Activated CD4-positive, alpha-beta T cell treated with anti-CD3 and anti-CD28 coated beads, Interleukin-2, Interleukin-6, amounts not matched to agents 100 ng/mL and 50 ng/mL, durations not matched to agents 16 hours and 8 hours (primary cell): ENCODE measurements at regions not wholly inside any gene's neighbourhood (a gene's known extent, or its start where the extent isn't known, plus 50 kb on each side); places are given as distances from the start of the nearest gene placed in this dataset.

Experiments used
- DNase-seq: peaks from one replicate; pipeline ENCODE4 v3.0.0-alpha.2; 2020

DNA sequence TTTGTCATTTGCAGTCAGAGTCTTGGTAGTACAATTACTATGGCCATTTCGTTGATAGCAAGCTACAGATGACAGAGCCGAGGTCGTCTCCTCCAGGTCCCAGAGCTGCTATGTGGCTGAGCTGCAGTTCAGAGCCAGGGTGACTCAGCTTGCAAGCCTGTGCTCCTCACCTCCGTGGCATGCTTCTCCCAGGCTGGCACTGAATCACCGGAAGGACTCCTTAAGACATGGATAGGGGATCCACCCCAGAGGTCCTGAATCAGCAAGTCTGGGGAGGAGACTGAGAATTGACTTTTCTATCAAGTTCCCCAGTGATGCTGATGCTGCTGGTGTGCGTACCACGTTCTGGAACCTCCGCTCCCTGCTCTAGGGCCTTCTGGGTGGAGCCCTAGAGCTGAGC lies 291.2 kb downstream of the CDH26 start:
- no peak for DNase-seq

DNA sequence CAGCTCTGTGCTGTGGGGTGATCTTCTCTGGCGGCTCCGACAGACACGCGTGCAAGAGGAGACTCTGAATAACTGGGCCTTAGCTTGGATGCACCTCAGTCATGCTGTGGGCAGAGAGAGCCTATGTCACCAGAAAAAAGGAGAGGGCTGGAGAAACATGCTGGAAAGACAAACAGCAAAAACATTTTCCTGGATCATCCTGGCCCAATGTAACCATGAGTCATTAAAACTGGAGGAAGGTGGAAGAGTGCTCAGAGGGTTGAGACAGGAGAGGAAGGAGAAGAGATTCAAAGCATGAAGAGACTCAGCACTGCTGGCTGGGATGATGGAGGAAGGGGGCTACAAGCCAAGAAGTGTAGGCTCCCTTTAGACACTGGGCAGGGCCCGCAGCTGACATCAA lies 292.0 kb downstream of the CDH26 start:
- DNase-seq, result no peak

- DNase-seq, result no peak
Measured at GRCh38 chr20:60252866-60253265, 294.6 kb downstream of the CDH26 start.

DNA sequence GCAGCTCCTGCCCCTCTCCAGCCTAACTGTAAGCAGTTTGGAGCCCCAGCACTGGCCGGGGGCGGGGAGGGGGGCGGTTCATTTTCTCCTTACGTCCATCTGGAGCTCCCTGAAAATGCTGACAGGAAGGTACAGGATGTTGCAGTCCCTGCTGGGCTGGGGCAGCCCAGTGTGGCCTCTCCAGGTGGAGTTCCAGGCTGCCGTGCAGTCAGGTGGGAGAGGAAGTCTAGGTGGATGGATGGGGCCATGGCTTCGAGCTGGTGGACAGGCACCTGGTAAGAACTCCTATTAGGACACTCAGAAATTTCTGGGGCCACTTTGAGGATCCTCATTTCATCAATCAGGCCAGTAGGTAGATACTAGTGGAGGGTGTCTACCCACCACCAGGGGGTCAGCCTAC lies 295.2 kb downstream of the CDH26 start:
- no peak for DNase-seq

DNA sequence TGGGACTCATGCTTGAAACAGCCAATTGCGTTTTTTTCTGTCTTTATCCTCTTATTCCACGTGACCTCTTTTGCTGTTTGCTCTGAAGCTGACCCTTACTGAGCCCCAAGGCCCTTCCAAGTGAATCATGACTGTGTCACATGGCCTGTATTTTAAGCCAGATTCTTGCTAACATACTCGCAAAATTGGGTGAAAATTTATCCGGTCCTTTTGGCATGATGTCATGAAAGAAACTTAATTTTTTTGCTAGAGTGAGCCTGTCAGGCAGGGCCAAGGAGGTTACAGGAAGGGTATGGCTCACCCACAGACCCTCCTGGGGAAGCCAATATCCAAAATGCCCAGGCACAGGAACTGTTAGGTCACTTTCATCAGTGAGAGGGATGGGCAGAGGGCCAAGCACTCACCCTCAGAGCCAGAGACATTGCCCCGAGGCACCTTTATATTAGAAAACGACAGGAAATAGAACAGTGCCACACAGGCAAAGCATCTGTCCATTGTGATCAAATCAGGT lies 296.7 kb downstream of the CDH26 start:
- no peak for DNase-seq

DNA sequence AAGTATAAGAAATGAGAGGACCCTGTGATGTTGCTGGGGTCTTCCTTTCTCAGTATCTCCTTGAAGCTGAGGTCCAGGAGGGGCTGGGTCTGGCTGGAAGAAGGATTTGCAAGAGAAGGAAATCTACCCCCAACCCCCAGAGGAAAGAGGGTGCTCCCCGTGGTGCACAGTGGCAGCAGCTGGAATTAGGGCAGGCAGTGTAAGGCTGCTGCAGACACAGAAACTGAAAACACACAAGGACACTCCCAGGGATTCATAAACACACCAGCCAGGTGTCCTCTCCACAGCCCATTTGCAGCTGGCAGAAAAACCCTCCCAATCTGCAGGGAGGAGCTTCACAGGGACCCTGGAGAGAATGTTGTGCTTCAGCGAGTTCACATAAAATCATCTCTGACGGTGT lies 297.2 kb downstream of the CDH26 start:
- DNase-seq, result no peak

GRCh38 chr20:60255866-60256265 lies 297.6 kb downstream of the CDH26 start:
- DNase-seq, result no peak

GRCh38 chr20:60256811-60257210 lies 298.6 kb downstream of the CDH26 start:
- DNase-seq, result no peak

DNA sequence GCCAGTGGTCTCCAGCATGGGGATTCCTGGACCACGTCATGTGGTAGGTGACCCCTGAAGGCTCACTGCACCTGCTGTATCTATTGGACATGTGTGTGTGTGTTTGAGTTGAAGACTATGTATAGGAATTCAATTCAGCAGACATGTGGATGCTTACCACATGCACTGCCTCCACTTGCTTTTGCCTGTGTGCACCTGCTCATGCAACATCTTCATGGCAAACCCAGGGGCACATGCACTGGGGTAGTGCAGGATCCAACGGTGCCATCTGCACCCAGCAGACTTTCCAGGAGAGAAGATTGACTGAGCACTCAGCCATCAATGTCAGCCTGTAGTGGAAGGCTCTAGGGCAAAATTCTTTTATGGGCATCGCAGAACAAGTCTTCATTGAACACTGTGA lies 299.4 kb downstream of the CDH26 start:
- DNase-seq, result no peak

DNA sequence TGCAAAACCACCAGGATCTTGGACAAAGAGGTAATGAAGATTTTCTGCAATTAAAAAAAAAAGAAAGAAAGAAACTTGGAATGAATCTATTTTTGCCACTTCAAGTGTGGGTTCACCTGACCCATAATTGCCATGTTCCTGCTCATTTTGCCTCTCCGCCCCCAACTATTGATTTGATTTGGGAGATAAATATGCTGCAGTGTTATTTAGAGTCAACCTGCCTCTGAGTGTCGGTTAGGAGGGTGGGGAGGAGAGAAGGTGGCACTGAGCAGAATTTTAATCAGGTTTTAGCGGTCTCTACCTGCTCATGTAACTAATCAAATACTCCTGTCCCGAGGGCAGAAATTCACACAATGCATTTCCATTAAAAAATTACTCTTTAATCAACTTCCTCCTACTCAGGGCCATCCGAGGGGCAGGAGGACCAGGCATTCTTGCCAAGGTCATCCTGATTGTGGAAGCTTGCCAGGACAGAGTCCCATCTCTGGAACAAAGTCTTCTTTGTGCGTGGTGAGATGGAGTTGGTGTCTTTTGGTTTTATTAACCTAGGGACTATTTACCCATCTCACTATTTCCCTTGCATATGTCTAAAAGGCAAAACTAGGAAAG lies 300.1 kb downstream of the CDH26 start:
- DNase-seq, result no peak

DNA sequence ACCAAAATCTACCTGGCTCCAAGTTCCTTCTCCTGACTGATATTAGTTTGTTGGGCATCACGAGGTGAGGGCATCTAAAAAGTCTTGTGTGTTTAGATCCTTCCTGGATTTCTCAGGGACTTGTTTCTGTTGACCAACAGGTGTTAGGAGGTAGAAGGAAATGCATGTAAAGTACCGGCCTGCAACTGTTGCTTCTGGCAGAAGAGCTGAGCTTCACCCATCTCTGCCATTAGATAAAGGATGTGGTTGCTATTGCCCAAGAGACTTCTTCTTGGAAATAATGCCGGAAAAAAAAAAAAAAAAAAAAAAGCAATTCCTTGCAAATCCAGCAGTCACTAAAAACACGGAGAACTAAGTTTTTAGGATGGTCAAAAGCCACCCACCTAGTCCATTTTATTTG lies 303.1 kb downstream of the CDH26 start:
- no peak for DNase-seq

DNA sequence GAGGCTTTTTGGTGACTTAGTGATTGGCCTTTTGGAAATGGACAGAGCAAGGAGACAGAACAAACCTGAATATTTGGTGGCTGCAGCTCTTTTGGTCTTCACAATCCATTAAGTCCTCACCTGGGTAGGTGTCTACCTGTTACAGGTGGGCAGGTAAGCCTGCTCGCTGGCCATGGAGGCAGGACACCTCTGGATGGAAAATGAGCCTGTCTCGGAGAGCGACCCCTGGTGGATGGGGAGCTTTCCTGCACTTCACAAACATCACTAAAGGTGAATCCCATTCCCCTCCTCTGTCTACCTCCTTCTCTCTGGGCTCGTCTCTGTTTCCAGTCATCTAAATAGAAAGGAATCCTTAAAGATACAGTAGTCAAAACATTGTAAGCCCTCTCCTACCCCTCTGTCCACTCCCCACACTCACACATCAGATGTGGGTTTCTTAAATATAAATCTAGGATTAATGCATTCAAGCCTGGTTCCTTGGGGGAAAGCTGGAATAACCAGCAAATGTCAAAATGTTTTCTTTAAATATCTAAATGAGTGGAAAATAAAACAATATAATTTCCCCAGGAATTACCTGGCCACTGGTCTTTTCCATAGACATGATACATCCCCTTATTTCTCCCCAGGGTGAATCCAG lies 304.9 kb downstream of the CDH26 start:
- DNase-seq, result peak; percentile 63

- no peak for DNase-seq
Measured at GRCh38 chr20:60263725-60264709, 305.8 kb downstream of the CDH26 start.

DNA sequence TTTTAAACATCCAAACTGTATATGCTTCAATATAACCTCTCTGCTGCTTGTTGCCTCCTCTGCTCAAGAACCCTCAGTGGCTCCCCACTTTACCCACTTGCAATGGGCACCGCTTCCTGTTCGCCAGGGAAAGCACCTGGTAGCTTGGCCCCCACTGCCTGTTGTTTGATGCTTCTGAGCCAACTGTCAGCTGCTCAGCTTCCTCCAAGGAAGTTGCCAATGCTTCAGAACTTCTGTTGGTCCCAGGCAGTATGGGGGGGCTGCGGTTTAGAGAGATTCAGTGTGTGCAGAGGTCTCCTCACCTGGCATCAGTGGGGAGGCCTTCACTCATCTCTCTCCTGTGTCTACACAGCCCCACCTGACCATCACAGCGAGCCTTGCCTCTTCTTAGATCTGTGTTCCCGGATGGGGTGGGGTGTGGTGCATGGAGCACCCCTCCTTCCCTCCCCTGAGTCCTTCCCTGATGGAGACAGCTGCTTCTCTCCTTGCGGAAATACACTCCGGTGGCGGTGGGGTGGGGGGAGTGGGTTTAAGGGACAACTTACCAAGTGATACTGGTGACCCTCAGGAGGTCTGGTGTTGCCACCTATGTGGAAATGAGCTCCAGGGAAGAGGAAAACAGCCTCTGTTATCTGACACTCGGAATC lies 308.1 kb downstream of the CDH26 start:
- DNase-seq, result no peak

DNA sequence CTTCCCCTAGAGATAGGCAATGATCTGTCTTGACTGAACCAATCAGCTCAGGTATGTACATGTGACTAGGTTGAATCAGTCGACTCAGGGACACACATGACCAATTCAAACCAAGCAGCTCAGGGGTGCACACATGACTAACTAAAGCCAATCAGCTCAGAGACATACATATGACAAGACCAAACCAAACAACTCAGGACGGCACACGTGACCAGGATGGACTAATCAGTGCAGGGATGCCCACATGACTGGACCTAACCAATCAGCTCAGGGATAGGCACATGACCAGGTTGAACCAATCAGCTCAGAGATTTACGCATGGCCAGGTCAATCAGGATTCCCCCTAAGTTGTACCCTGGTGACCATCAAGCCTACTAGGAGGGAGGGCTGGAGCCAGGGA lies 310.3 kb downstream of the CDH26 start:
- no peak for DNase-seq

DNA sequence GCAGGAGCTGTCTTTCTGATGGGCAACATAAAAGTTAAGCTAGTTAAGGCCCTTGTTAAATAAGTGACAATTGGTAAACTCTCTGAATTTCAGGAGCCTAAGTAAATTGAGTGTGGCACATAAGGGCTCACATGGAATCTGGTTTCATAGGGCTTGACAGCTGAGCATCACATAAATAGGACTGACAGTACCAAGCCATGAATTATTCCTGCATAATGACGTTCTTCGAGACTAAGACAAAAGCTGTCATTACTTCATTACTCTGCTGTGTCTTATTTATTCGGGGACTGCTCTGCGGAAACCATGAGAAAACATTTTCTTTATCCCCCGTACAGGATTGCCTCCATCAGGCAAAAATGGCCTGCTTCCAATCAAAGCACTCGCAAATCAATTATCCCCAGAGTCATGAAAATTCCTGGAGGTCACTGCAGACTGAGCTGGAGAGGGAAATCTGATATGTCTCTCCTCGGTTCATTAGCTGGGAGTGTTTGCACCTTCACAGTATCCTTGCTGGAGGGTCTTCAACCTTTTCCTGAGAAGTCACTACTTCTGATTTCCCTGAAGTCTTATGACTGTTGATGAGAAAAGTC lies 311.4 kb downstream of the CDH26 start:
- DNase-seq, result no peak

- DNase-seq, result no peak
Measured at GRCh38 chr20:60270341-60270740, 312.1 kb downstream of the CDH26 start.

DNA sequence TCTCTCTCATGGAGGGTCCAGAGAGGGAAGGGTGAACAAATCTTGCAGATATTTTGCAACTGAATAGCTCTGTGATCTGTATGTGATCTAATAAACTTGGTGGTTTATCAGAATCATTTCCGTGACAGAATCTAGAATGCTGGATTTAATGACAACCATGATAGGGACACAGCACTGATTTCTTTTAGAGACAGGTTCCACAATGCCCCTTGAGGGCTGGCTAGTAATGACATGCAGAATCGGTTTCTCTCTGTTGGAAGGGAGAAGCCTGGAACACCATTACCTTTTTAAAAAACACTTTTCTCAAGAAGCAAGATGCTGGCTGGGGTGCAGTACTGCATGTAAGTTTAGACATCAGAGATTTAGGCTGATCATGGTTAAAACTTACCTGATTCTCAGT lies 313.4 kb downstream of the CDH26 start:
- no peak for DNase-seq

- DNase-seq, result no peak
Measured at GRCh38 chr20:60272790-60273189, 314.6 kb downstream of the CDH26 start.

GRCh38 chr20:60274717-60275116 lies 316.5 kb downstream of the CDH26 start:
- DNase-seq, result no peak

GRCh38 chr20:60281295-60281694 lies 323.1 kb downstream of the CDH26 start:
- DNase-seq, result no peak

- no peak for DNase-seq
Measured at GRCh38 chr20:60283281-60283680, 325.1 kb downstream of the CDH26 start.

DNA sequence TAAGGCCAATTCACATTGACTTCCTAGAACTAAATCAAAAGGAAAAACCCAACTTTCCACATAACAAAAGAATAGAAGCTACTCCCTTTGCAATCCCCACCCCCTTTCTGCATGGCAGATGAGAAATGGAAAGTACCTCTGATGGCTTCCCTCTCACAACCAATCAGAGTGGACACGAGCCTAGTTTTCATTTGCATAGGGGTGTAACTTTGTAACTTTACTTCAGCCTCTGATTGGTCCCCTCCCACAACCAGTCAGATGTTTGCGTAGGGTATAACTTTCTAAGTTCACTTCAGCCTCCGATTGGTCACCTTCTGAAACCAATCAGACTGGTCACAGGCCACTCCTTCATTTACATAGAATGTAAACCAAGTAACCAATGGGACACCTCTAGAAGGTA lies 328.5 kb downstream of the CDH26 start:
- DNase-seq, result no peak
